22Rv1 (cell line): ENCODE measurements at regions not wholly inside any gene's neighbourhood (a gene's known extent, or its start where the extent isn't known, plus 50 kb on each side); places are given as distances from the start of the nearest gene placed in this dataset.

Experiments
- CTCF ChIP-seq: fragments of 450-650 bp; IDR thresholded peaks from 2 replicates; pipeline ENCODE4 v1.5.1; 2017; ENCODE audit warnings: mild to moderate bottlenecking
- ZFX ChIP-seq: fragments of 450-650 bp; IDR thresholded peaks from 2 replicates; pipeline ENCODE4 v1.6.1; 2017; ENCODE audit warnings: antibody characterized with exemption, borderline replicate concordance

GRCh38 chr3:159775372-159775961 lies 213.2 kb upstream of the IL12A start:
- no peak for TF ChIP-seq CTCF
- TF ChIP-seq ZFX, result no peak
